WERI-Rb-1 (cell line): ENCODE measurements at regions not wholly inside any gene's neighbourhood (a gene's known extent, or its start where the extent isn't known, plus 50 kb on each side); places are given as distances from the start of the nearest gene placed in this dataset.

Experiments
- DNase-seq: peaks from one replicate; pipeline ENCODE4 v3.0.0-alpha.2; 2020
- H3K27ac ChIP-seq: fragments of 250-450 bp; sonication (Bioruptor Pico); 2 replicates; pipeline ENCODE4 v1.5.1; 2020; ENCODE audit warnings: mild to moderate bottlenecking, moderate library complexity
- H3K27me3 ChIP-seq: fragments of 250-450 bp; sonication (Bioruptor Pico); 2 replicates; pipeline ENCODE4 v1.5.1; 2021; ENCODE audit warnings: mild to moderate bottlenecking, low read depth, moderate library complexity; ENCODE audit not compliant: insufficient read depth, severe bottlenecking
- H3K36me3 ChIP-seq: fragments of 250-450 bp; sonication (Bioruptor Pico); 2 replicates; pipeline ENCODE4 v1.5.1; 2020; ENCODE audit warnings: mild to moderate bottlenecking, moderate library complexity
- H3K4me3 ChIP-seq: 2 replicates; pipeline ENCODE4 v1.5.1; 2011; ENCODE audit warnings: low read depth, mild to moderate bottlenecking, control low read depth, low read length
- H3K9me3 ChIP-seq: fragments of 250-450 bp; sonication (Bioruptor Pico); 2 replicates; pipeline ENCODE4 v1.5.1; 2021; ENCODE audit warnings: mild to moderate bottlenecking, moderate library complexity; ENCODE audit not compliant: severe bottlenecking
- TF ChIP-seq, protein P1 (sequence below): IDR thresholded peaks from 2 replicates; pipeline ENCODE4 v1.5.1; 2011; ENCODE audit warnings: low read depth, mild to moderate bottlenecking, control low read depth, inconsistent platforms, low read length

DNA sequence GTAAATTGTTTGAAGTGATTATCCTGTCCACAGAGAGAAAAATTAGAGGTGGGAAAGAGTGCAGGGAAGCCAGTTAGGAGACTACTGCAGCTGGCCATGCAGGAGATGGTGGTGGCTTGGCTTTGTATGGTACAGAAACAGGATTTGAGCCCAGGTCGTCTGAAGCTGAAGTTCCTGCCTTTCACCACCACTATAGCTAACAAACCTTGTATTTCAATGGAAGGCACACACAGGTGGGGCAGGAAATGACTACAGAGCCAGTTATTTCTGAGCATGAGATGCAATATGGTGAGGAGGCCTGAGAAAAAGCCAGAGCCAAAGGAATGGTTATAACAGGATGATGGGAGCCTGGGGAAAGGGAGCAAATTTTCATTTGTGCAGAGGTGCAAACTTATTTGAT lies 103.9 kb downstream of the BTG1 start:
- TF ChIP-seq, protein P1, sequence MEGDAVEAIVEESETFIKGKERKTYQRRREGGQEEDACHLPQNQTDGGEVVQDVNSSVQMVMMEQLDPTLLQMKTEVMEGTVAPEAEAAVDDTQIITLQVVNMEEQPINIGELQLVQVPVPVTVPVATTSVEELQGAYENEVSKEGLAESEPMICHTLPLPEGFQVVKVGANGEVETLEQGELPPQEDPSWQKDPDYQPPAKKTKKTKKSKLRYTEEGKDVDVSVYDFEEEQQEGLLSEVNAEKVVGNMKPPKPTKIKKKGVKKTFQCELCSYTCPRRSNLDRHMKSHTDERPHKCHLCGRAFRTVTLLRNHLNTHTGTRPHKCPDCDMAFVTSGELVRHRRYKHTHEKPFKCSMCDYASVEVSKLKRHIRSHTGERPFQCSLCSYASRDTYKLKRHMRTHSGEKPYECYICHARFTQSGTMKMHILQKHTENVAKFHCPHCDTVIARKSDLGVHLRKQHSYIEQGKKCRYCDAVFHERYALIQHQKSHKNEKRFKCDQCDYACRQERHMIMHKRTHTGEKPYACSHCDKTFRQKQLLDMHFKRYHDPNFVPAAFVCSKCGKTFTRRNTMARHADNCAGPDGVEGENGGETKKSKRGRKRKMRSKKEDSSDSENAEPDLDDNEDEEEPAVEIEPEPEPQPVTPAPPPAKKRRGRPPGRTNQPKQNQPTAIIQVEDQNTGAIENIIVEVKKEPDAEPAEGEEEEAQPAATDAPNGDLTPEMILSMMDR = no peak
- Histone ChIP-seq H3K4me3 (no peak overlapping the region), H3K36me3 (no peaks in the 10 kb centered on the region), H3K27me3 (no peaks in the 10 kb centered on the region), H3K27ac (no peak overlapping the region), H3K9me3 (no peaks in the 10 kb centered on the region)
- DNase-seq = no peak

DNA sequence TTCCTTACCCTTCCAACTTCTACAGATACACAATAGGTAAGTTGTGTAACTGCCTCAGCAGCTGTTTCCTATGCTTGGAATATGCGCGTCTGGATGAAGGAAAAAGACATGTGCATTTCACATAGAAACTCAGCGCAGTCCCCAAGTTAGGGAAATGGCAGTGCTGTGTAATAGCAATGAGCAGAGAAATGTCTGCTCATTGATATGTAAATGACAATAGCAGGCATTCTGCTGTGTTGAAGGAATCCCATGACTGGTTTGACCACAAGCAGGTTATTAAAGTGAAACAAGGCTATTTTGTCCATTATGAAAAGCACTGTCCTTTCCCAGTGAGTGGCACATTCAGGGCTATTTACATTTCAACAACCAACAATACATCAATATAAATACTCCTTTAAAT lies 106.6 kb downstream of the BTG1 start:
- DNase-seq = no peak
- no peak overlapping the region for H3K27ac ChIP-seq
- TF ChIP-seq, protein P1 = no peak
- H3K27me3 ChIP-seq = no peaks in the 10 kb centered on the region
- no peaks in the 10 kb centered on the region for H3K36me3 ChIP-seq
- H3K9me3 ChIP-seq = no peaks in the 10 kb centered on the region
- H3K4me3 ChIP-seq = no peak overlapping the region

DNA sequence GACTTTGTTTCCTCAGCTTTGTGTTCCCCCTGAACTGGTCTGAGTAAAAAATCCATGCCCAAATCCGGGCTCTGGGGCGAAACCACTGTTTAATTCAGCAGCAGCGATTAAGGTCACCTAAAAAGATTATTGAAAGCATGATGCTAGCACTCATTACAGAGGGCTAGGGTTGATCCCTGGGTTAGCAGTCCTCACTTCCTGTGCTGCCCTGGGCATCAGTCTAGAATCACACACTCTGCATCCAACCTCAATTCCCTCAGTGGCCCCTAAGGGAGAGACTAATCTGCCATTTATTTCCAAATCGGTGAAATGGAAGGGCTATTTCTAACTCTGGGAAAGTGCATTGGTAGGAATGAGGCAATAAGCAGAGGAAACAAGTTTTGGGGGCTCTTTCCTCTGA lies 107.2 kb downstream of the BTG1 start:
- Histone ChIP-seq H3K9me3 (no peaks in the 10 kb centered on the region), H3K27me3 (no peaks in the 10 kb centered on the region), H3K27ac (no peak overlapping the region), H3K36me3 (no peaks in the 10 kb centered on the region), H3K4me3 (no peak overlapping the region)
- no peak for DNase-seq
- TF ChIP-seq, protein P1 = no peak

DNA sequence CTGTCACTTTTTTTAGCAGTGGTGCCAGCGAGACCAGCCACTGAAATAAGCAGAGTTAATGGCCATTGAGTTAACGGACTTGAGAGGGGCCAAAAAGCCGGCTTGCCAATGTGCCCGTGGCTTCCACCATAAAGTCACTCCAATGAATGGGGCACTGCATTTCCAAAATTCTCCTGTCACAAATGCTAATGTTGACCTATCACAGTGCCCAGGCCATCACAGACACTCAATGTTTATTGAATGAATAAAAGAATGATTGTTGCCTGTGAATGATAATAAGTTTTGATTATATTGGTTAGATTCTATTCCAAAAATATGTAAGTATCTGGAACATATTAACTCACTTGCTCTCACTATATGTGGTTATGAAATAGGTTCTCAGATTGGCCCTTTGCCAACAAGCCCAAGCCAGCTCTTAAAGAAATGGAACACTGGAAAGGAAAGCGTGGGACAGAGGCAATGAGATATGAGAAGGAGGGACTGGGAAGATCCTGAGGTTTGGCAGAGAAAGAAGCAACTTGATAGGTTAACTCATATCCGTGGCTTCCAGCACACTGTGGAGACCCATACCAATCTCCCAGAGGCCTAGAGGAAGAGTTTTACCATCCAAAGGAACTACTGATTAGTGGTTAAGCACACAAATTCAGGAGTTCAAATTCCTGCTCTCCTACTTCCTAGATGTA lies 108.7 kb downstream of the BTG1 start:
- no peak for DNase-seq
- H3K27me3 ChIP-seq = no peaks in the 10 kb centered on the region
- H3K36me3 ChIP-seq = no peaks in the 10 kb centered on the region
- H3K9me3 ChIP-seq = no peaks in the 10 kb centered on the region
- H3K27ac ChIP-seq = no peak overlapping the region
- TF ChIP-seq, protein P1 = no peak
- no peak overlapping the region for H3K4me3 ChIP-seq

DNA sequence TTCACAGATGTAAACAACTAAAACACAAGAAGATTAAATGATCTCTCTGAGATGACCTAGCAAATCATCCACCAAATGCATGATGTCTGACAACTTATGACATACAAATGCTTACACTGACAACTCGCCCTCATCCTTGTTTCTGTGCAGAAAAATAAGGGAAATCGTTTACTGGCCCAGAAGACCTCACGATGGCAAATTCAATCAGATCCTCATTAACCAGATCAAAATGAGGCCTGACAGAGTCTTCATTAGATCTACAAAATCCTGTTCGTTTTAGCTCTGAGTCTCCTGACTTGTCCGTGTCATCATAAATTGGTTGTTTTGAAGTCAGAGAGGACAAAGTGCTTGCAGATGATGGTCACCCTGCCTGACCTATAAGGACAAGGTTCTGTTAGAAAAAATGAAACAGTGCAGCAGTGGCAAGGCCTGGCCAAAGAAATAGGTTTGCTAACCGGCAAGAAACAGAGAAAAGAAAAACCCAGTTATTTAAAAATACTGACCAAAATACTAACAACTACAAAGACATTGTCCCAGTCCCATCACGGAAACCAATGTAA lies 109.5 kb downstream of the BTG1 start:
- no peak overlapping the region for H3K27ac ChIP-seq
- DNase-seq = no peak
- no peaks in the 10 kb centered on the region for H3K36me3 ChIP-seq
- TF ChIP-seq, protein P1 = no peak
- no peaks in the 10 kb centered on the region for H3K27me3 ChIP-seq
- no peaks in the 10 kb centered on the region for H3K9me3 ChIP-seq
- no peak overlapping the region for H3K4me3 ChIP-seq

DNA sequence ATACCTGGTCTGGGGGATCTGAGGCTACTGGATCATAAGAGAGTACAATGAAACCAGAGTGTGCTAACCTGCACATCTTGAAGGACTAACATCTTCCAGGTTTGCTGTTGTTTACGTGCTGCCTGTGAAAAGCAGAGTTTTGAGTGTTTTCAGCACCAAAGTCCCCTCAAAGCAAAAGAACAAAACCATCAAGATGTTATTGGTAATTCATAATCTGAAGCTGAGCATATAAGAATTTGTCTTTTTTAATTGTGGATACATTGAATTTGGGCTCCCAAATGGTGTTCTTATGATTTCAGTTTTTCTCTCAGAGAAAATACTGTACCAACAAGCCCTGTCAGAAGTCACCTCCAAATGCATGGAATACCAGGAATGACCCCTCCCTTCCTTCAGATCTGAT lies 110.2 kb downstream of the BTG1 start:
- Histone ChIP-seq H3K27ac (no peak overlapping the region), H3K36me3 (no peaks in the 10 kb centered on the region), H3K4me3 (no peak overlapping the region), H3K27me3 (no peaks in the 10 kb centered on the region), H3K9me3 (no peaks in the 10 kb centered on the region)
- TF ChIP-seq, protein P1 = no peak
- no peak for DNase-seq
